Stimulated activated CD8-positive, alpha-beta memory T cell treated with anti-CD3 and anti-CD28 coated beads, Interleukin-12 subunit alpha, Interleukin-12 subunit beta, amount 100 ng/mL, for 1 hour (primary cell): ENCODE measurements at regions not wholly inside any gene's neighbourhood (a gene's known extent, or its start where the extent isn't known, plus 50 kb on each side); places are given as distances from the start of the nearest gene placed in this dataset.
"Not testable (repeated sequence)": the region's sequence is repeated elsewhere in the genome, so short reads cannot be mapped to it uniquely, and the experiment has no call there.

Source experiments
- DNase-seq: peaks from one replicate; pipeline ENCODE4 v3.0.0-alpha.2; 2020; ENCODE audit warnings: low read depth

GRCh38 chr16:87133966-87134627 lies 183.1 kb downstream of the C16orf95 start:
- DNase-seq, result no peak

GRCh38 chr16:87134628-87134995 lies 182.6 kb downstream of the C16orf95 start:
- no peak for DNase-seq

DNA sequence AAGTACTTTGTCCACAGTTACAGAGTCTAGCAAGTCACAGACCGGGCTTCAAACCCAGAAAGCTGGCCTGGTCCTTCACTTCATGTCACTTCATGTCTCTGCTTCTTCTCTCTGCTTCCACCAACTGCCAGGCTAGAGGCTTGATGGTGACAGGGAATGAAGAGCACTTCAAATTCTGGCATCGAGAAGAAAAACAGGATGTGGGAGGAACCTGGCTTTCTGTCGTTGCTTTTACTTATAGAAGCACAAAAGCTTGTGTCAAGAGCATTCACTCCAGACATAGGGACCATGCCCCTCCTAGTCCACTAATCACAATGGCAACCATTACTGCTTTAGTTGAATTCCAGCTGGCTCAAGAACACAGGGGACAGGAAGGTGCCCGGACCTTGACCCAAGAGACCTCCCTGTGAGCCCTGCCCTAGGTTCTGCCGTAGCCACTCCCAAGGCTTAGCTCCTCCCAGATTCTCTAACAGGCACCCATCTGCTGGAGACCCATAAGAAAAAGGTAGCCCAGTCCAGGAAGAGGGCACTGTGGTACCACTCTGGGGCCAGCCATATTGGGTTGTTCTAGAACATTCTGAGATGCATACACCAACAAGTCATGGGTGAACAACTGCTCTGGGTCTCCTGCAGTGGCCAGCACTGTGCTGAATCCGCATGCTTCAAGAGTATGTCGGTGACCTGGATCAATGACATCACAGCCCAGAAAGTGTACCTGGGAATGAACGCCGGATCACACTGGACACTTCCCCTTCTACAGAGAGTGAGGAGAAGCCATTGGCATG lies 181.8 kb downstream of the C16orf95 start:
- no peak for DNase-seq

- DNase-seq, result no peak
Observed at GRCh38 chr16:87138316-87138715, 178.9 kb downstream of the C16orf95 start.

DNA sequence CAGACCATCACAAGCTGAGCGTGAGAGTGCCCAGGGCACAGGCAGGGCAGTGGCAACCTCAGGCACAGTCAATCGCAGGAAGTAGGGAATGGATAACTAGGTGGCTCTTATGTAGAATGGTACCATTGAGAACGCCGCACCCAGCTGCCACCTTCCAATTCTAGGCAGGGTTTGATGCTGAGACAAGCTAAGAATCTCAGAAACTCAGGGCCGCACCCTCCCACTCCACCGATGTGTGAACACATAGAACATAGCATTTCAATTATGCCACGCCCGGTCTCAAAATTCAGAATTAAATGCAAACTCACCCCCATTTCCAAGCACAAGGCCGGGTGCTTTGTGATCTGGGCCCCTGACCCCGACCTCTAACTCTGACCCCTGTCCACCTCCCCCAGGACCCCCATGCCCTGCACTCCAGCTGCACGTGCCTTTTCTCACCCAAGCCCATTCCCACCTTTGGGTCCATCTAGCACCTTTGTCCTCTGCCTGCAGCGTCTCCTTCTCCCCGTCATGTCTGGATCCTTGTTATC lies 178.4 kb downstream of the C16orf95 start:
- DNase-seq, result no peak

- no peak for DNase-seq
Observed at GRCh38 chr16:87140211-87141200, 176.7 kb downstream of the C16orf95 start.

DNA sequence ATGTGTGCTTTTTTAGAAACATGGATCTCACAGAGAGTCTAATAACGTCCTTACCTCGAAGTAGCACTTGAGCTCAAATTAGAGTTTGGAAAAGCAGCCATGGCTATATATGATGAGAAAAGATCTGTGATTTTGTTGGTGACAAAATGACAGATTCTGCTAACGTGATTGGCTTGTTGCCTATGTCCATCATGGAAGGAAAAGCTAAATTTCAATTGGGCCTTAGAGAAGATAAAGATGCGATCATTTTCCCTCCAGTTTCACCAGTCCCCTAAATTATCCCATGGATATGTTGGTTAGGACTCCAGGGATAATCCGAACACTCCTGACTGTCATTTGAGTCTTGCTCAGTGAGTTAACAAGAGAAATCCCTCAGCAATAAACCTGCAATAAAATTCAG lies 175.8 kb downstream of the C16orf95 start:
- DNase-seq, result no peak

GRCh38 chr16:87143661-87144121 lies 173.5 kb downstream of the C16orf95 start:
- no peak for DNase-seq

GRCh38 chr16:87144232-87144631 lies 173.0 kb downstream of the C16orf95 start:
- DNase-seq, result no peak

- DNase-seq, result no peak
Observed at GRCh38 chr16:87145181-87146176, 171.7 kb downstream of the C16orf95 start.

DNA sequence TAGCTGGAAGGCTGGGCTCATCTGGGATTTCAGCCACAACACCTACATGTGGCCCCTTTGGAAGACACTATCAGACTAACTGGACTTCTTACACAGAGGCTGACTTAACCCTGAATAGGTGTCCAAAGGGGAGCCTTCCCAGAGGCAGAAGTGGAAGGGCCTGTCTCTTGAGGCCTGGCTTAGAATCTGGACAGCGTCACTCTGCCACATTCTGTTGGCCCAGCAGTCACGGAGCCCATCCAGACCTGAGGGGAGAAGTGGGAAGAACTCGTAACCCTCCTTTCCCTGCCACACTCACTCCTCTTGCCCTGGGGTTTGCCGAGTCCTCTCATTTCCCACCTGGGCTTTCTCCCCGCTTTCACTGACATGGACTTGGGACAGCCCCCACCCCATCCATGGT lies 170.5 kb downstream of the C16orf95 start:
- no peak for DNase-seq

GRCh38 chr16:87149051-87149450 lies 168.1 kb downstream of the C16orf95 start:
- no peak for DNase-seq

- DNase-seq, result no peak
Observed at GRCh38 chr16:87150262-87150661, 166.9 kb downstream of the C16orf95 start.

- DNase-seq, result no peak
Observed at GRCh38 chr16:87150681-87151280, 166.4 kb downstream of the C16orf95 start.

GRCh38 chr16:87152221-87152755 lies 164.9 kb downstream of the C16orf95 start:
- DNase-seq, result no peak

- no peak for DNase-seq
Observed at GRCh38 chr16:87153326-87153725, 163.9 kb downstream of the C16orf95 start.

GRCh38 chr16:87155315-87155714 lies 161.9 kb downstream of the C16orf95 start:
- DNase-seq, result not testable (repeated sequence)

- DNase-seq, result no peak
Observed at GRCh38 chr16:87156195-87156594, 161.0 kb downstream of the C16orf95 start.

DNA sequence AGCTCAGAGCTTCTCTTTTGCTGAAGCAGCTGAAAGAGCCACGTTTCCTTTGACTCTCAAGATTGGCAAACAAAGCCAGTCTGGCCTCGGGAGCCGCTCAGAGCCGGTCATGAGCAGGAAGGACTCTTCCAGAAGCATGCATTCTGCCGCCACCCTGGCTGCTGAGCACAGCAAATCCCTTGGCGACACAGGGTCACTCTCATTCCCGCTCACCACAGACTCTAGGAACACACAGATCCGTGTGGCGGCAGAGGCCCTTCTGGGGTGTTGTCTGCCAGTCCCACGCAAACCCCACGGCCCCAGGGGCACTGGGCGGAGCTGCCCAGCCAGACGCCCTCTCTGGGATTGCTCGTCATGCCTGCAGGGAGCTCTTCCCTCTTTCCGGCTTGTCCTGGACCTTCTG lies 157.0 kb downstream of the C16orf95 start:
- no peak for DNase-seq

GRCh38 chr16:87160701-87161337 lies 156.4 kb downstream of the C16orf95 start:
- no peak for DNase-seq
